ENCODE measurements at regions not wholly inside any gene's neighbourhood (a gene's known extent, or its start where the extent isn't known, plus 50 kb on each side); places are given as distances from the start of the nearest gene placed in this dataset.

- TF ChIP-seq PATZ1 (CRISPR knock-in tag; IDR thresholded peaks at IDR 0.05; ENCODE audit: borderline replicate concordance) = no peak
- TF ChIP-seq ZNF8 (CRISPR knock-in tag; IDR thresholded peaks at IDR 0.05) = no peak
- no peak for TF ChIP-seq ZNF70 (CRISPR knock-in tag; IDR thresholded peaks at IDR 0.05)
- TF ChIP-seq POU6F1 (CRISPR knock-in tag; IDR thresholded peaks at IDR 0.05; ENCODE audit: borderline replicate concordance, low read depth) = no peak
These were observed 308.1 kb downstream of the GPATCH2 start (continued) for GRCh38 chr1:217322834-217323233.

- ATAC-seq = no peak; the same call in 2 of the 3 replicates
- no peak for TF ChIP-seq ZNF8 (CRISPR knock-in tag; IDR thresholded peaks at IDR 0.05)
- no peak for TF ChIP-seq GLIS3 (CRISPR knock-in tag; IDR thresholded peaks at IDR 0.05)
- TF ChIP-seq ESRRG (CRISPR knock-in tag; IDR thresholded peaks at IDR 0.05) = no peak
These were observed 315.5 kb downstream of the GPATCH2 start for GRCh38 chr1:217315346-217315745.

GRCh38 chr1:217313096-217313495 is 317.8 kb downstream of the GPATCH2 start:
- no peak for ATAC-seq
- TF ChIP-seq BACH2 (CRISPR knock-in tag; IDR thresholded peaks at IDR 0.05; ENCODE audit: borderline replicate concordance) = no peak
- no peak for TF ChIP-seq ZNF70 (CRISPR knock-in tag; IDR thresholded peaks at IDR 0.05)
- TF ChIP-seq GLIS3 (CRISPR knock-in tag; IDR thresholded peaks at IDR 0.05) = no peak
- no peak for TF ChIP-seq ZNF565 (CRISPR knock-in tag; conservative IDR thresholded peaks at IDR 0.05; ENCODE audit: low read depth)
- no peak for TF ChIP-seq CSRNP3 (CRISPR knock-in tag; IDR thresholded peaks at IDR 0.05)
- TF ChIP-seq TSHZ2 (CRISPR knock-in tag; IDR thresholded peaks at IDR 0.05) = no peak
- TF ChIP-seq ESRRG (CRISPR knock-in tag; IDR thresholded peaks at IDR 0.05) = no peak

- ATAC-seq = peak; percentile 82
- no peak for TF ChIP-seq CREB5 (CRISPR knock-in tag; IDR thresholded peaks at IDR 0.05; ENCODE audit: low read depth)
- no peak for TF ChIP-seq BACH2 (CRISPR knock-in tag; IDR thresholded peaks at IDR 0.05; ENCODE audit: borderline replicate concordance)
- TF ChIP-seq PPARA (CRISPR knock-in tag; IDR thresholded peaks at IDR 0.05; ENCODE audit: borderline replicate concordance) = no peak
- TF ChIP-seq ZNF8 (CRISPR knock-in tag; IDR thresholded peaks at IDR 0.05) = no peak
- TF ChIP-seq ARNTL (CRISPR knock-in tag; IDR thresholded peaks at IDR 0.05; ENCODE audit: borderline replicate concordance, low read depth) = no peak
- TF ChIP-seq TSHZ2 (CRISPR knock-in tag; IDR thresholded peaks at IDR 0.05) = no peak
- TF ChIP-seq RARB (CRISPR knock-in tag; IDR thresholded peaks at IDR 0.05) = no peak
- TF ChIP-seq ZFP3 (CRISPR knock-in tag; IDR thresholded peaks at IDR 0.05) = no peak
- no peak for TF ChIP-seq TOX (CRISPR knock-in tag; IDR thresholded peaks at IDR 0.05; ENCODE audit: borderline replicate concordance)
- TF ChIP-seq ISL1 (CRISPR knock-in tag; IDR thresholded peaks at IDR 0.05) = no peak
- TF ChIP-seq ZNF565 (CRISPR knock-in tag; conservative IDR thresholded peaks at IDR 0.05; ENCODE audit: low read depth) = no peak
- TF ChIP-seq ZFP30 (CRISPR knock-in tag; IDR thresholded peaks at IDR 0.05) = no peak
These were observed 319.1 kb downstream of the GPATCH2 start for GRCh38 chr1:217311766-217312165.

All from SK-N-SH treated with all-trans-retinoic acid at 6 μM for 48 hours (cell line).